ENCODE measurements at regions not wholly inside any gene's neighbourhood (a gene's known extent, or its start where the extent isn't known, plus 50 kb on each side); places are given as distances from the start of the nearest gene placed in this dataset.

DNA sequence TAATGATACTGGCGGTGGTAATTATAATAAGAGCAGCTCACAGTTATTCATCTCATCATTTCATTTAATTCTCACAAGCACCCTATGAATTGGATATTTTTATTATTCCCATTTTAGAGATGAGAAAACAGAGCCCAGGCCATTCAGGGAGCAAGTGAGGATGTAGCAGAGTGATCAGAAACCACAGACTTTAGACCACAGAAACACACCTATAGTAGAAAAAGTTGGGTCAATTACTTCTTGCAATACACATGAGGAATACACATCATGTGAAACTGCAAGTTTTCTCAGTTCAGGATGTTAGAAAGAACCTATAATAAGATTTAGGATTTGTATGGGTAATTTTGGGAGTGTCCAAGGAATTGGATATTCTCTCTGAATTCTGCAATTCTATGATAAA is 278.0 kb downstream of the ADRA2A start:
- no peak for DNase-seq (ENCODE audit: low spot score)

DNA sequence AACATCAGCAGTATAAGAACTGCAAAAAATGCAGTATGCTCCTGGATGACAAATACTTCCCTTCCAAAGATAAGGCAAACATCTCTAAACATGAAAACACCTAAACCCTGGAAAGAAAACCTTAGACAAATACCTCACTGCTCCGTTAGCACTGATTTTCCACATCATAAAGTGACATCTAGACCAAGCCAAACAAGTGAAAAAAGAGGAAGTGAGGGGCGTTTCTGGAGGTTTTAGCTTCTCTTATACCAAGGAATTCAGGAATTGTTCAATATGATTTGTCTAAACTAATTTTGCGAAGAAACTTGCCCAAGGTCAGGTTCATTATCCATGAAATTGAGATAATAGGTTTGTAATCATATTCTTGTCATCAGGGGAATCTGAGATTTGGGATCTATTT is 279.7 kb downstream of the ADRA2A start:
- no peak for DNase-seq (ENCODE audit: low spot score)

DNA sequence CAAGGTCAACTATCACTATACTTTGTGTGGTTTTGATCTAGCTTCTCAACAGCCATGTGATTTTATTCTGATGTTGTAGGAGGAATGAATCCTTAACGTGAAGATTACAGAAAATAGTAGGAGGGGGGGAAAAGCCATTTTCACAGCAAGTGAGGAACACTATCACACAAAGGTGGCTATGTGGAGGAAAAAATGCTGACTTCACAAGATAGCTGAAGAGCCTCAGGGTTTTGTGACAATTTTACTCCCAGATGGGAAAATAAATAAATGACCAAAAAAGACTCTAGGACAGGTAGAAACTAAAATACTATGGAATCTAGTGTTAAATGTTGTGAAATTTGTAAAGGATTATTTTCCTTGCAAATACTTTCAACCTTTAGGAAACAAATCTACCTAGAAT is 281.0 kb downstream of the ADRA2A start:
- no peak for DNase-seq (ENCODE audit: low spot score)

DNA sequence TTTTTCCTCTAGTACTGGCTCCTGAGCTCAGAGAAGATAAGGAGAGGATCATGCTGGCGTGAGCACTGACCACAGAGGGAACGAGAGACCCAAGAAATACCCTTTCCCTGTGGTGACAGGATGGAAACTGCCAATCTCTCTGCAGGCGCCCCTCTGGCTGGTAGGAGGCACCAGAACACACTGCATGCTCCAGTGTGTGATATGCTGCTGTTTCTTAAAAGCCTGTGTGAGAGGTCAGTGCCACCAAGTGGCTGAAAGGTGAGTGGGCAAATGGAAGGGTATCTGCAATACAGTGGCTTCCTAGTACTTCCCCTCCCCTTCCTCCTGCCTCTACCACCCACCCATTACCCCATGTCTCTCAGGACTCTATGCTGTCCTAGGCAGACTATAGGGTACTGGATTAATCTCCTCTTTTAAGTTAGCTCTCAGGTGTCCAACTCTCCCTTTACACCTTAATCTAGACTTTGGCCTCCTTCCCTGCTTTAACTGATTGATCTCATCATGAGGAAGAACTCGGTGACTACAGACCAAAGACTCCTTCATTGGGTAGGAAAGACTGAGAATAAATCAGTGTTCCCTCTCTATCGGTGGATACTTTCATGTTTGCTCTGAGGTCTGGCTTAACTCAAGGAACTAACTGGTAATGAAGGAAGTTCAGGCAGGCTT is 283.6 kb downstream of the ADRA2A start:
- DNase-seq (ENCODE audit: low spot score): peak; percentile 72

DNA sequence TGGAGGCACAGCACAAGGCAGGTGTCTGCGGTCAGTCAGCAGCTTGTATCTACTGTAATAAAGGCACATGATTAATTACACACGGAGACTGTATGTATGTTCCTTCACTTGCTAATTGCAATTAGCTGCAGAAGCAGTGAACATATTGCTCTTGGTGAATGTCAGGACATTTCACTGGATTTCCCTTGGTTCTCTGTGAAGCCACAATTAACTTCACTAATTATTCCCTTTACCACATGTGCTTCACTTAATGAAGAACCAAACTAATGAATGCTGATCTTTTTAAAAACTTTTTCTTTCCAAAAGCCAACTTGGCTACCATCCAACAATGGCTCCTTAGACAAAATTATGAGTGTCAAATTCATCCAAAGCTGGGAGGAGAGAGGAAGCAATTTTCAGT is 290.7 kb downstream of the ADRA2A start:
- no peak for DNase-seq (ENCODE audit: low spot score)

DNA sequence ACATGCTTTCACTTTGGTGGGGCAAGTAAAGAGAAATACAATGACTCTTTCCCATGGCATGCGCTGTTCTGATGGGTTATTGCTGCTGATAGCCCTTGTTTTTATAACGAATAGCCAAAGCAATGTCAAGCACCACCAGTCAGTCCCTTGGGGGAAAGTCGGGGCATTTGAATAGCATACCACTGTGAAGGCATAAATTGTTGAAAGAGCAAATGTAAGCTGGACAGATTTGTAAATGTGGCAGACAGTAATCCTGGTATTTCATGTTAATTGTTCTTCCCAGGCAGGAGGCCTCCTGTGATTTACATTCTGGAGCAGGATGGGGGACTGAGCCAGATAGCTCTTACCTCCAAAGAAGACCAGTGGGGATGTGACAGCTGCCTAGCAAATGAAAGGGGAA is 293.3 kb downstream of the ADRA2A start:
- no peak for DNase-seq (ENCODE audit: low spot score)

DNA sequence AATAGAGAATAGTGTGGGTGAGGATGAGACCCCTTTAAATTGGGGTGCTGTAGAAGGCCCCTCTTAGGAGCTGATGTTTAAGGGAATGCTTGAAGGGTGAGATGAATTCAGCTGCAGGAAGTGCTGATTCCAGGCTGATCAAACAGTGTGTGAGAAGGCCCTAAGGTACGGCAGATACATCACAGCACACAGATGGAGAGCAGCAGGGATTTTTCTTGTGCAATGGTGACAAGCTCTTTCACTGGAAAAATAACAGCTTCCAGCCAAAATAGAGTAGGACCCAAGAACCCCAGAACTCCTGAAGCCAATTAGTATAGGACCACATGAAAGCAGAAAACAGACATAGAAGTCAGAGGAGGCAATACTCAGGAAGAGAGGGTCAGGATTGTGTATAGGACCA is 296.9 kb downstream of the ADRA2A start:
- no peak for DNase-seq (ENCODE audit: low spot score)

DNA sequence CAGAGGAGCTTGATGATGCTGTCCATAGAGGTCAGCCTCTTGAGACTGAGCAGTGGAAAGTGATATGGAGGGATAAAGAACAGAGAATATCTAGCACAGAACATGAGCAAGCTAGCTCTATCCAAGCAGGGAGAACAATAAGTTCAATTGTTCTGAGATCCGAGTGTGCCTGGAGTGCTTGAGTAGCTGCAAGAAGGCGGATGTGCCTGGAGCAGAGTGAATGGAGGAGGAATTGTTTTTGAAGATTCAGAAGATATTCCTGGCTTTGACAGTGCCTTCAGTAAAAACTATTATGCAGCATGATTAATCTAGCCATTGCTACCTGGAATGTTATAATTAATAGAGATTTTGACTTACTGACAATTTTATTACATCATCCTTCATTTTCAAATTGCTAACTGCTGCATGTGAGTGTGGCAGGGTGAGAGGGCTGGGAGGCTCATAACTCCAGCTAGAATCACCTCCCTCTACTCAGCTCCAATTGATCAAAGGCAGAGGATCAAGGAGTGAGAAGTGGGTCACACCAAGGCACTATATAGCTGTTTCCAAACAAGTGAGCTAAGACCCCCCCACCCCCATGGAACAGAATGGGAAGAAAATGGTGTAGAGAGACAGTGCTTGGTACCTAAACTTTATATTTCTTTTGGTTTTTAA is 302.8 kb downstream of the ADRA2A start:
- no peak for DNase-seq (ENCODE audit: low spot score)

DNA sequence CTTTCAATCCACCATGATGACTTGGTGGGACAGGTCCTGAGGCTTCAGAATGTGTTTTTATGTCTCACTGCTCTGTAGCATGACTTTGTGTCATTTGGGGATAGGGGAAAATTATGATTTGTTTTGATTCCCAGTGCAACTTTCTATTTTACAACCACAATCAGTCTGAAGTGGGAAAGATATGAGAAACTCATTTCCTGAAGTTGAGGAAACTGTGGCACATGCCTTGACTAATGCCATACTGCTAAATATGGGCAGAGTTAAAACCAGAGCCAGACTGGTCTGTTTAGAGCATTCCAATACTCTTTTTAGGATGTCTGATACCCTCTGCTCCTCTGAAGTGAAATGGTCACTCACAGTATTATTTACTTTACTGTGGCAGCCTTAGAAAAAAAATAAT is 307.7 kb downstream of the ADRA2A start:
- no peak for DNase-seq (ENCODE audit: low spot score)

DNA sequence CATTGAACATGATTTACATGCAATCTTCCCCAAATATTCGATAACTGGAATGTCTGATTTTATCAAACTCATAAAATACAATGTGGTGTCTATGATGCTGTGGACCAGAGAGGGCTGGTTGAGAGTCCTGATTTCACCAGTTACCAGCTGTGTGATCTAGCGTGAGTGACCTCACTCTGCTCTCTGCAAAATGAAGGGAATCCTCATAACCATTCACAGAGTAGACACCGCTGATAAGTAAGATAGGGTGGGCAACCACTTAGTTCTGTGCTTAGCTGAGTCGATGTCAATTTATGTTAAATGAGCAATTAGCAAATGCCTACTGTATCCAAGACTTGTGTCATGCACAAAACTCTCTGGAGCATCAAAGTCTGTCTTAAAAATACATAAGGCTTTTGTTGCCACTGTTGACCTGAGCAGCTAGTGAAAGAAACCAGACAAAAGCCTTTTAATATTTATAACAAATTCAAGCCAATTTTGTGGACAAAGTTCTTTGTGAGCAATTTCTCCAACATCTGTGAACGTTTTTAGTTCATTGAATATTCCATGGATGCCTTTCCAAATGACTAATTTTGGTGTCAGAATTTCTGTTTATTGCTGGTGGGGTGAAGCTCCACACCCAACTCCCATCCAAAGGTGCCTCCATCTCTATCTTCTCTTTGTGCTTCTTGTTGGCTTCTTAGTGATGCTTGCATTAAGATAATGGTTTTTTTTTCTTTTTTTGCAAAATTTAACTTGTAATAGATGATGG is 314.2 kb downstream of the ADRA2A start:
- no peak for DNase-seq (ENCODE audit: low spot score)

DNA sequence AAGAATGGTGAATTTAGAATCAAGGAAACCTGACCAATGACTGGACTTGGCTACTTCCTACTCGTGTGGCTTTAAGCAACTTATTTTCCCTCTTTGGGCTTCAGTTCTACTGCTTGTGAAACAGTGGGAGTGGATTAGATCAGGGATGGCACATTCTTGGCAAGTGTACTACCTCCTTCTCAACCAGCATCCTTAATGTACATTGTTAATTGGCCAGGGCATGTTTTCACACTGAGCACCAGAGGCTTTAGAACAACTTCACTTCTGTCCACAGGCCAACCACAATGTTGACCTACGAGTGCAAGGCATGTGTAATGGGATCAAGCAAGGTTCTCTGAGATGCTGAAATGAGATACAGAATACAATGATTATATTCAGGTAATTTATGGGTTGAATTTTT is 315.3 kb downstream of the ADRA2A start:
- no peak for DNase-seq (ENCODE audit: low spot score)

DNA sequence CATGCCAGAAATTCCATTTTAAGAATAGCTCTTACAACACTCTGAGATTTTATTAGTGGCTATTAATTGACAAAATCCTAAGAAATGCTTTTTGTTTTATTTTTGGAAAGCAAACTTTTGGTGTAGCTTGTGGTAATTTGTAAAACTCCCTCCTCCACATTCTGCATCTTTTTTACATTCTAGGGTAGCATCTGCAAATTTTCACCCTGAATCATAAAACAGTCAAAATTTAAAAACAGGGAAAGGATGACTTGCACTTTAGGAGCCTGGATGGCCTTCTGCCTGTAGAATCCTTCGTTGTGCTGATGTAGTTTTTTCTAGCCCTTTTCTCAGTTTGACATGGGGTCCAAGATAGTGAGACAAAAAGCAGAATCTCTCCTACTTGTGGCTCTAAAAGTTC is 316.1 kb downstream of the ADRA2A start:
- no peak for DNase-seq (ENCODE audit: low spot score)

DNA sequence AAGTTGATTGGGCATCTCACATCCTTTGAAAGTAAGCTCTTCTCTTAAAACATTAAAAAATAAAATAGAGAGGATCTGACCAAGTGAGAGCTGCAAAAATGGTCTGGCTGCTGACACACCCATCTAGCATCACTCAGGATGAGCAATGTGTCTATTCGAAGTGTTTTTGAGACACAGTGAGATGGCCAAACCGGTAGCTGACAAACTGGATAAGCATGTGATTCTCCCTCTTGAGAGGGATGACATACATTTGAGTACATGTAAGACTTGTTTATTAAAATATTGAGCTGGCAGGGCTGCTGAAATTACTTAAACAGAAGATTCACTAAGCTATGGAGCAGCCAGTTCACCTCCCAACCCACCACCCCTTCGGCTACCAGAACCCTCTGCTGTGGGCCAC is 333.9 kb downstream of the ADRA2A start:
- no peak for DNase-seq (ENCODE audit: low spot score)

DNA sequence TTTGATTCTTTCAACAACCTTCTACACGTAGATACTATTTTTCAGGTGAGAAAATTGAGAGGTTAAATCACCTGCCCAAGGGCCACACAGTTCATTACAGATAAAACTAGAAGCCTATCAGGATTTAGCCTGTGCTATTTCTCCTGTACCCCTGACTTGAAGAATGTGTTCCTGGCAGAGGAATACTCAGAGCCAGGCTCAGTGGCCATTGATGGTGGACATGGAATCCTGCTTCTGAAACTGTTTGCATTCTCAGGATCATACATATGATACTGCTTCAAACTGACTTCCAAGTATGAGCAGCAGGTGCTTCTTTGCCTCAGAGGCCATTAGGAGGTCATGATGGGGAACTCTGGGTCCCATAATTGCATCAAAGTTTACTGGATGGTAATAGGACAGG is 348.6 kb downstream of the ADRA2A start:
- no peak for DNase-seq (ENCODE audit: low spot score)

DNA sequence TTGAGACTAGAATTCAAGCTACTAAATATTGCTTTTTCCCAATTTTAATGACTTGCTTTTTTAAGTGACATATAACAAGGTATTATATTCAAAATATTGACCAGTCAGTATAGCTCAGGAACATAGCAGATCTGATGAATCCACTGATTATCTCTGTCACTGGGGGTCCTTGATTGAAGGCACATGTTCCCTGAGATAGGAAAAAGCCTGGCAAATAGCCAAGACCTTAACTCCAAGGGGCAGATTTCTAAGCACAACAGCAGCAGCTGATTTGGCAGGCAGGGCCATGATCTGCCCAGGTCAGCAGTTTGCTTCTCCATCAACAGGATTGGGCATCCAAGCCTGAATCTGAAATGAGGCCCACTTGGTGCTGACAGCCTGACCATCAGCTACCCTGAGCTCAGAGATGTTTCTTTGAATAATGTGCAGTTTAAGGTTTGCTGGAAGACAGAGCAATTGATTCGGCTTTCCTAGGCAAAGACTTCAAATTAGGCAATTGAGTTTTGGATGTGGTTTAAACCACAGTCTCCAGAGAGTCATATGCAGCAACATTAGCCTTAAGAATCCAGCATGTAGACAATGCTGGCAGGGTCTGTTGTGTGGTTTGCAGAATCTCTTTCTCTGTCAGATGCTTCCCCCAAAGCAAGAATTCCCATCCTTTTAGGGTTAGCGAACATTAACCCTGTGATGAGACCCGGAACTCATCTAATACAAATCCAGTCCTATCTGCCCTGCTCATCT is 352.6 kb downstream of the ADRA2A start:
- no peak for DNase-seq (ENCODE audit: low spot score)

DNA sequence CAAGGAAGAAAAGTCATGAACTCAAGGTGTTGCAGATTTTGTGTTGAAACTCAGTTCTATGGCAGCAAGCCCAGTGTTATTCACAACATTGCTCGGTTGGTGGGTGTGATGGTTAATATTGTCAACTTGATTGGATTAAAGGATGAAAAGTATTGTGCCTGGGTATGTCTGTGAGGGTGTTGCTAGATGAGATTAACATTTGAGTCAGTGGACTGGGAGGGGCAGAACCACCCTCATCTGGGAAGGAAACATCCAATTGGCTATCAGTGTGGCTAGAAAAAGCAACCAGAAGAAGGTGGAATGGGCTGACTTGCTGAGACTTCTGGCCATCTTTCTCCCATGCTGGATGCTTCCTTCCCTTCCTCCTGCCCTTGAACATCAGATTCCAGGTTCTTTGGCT is 353.2 kb downstream of the ADRA2A start:
- DNase-seq (ENCODE audit: low spot score): no peak

DNA sequence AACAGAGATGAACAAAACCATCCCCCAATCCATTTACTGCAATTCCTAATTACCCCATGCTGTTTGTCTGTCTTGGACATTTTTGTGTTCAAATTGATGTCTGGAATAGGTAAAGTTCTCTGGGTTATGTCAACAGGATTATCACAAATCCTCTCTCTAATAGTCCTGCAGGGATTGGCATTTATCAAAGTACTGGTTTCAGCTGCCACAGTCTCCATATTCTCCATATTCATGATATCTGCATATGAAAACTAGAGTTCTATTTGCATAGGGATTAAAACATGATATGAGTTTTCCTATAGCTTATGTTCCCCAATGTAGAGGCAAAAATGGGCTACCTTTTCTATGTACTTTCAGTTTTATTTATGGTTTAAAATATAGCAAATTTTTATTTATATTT is 355.8 kb downstream of the ADRA2A start:
- DNase-seq (ENCODE audit: low spot score): no peak

DNA sequence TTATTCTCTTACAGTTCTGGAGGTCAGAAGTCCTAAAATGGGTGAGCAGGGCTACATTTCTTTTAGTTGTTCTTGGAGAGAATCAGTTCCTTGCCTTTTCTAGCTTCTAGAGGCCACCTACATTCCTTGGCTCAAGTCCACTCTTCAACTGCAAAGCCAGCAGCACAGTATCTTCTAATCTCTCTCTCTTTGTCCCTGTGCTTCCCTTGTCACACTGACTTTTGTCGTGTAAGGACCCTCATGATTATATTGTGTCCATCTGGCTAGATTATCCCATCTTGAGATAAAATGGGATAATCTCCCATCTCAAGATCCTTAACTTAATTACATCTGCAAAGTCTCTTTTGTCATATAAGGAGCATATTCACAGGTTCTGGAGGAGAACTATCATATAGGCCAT is 359.0 kb downstream of the ADRA2A start:
- no peak for DNase-seq (ENCODE audit: low spot score)

DNA sequence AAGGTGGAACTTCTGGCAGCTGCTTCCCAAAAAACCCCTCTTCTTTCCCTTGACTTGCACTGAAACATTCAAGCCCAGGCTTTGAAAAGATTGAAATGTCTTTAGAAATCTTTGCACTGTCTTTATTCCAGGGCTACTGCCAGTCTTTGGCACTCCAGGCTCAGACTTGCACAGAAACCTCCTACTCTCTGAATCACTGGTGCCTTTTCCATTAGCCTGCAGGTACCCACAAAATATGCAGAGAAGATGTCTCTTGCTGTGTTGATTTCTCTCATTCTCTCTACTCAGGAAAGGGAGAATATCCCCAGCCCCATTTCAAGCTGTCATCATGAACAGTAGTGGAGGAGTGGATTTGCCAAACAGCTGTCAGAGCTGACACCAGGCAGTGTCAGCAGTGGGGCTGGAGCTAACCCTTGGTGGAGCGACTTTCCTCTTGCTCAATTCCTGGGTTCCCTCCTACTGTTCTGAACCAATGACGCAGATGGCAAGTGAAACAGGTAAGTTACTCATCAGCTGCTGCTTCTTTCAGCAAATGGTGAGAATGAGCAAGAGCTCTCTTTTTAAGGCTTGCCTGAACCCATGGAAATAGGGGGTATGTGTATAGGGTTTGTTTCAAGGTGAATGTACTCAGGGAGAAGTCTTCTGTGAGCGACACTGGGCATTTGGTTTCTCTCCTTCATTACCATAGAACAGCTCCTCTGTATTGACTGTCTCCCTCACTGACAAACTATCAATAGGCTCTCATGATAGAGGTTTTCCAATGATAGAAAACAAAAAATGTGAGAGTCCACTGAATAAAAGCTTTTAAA is 362.4 kb downstream of the ADRA2A start:
- no peak for DNase-seq (ENCODE audit: low spot score)

DNA sequence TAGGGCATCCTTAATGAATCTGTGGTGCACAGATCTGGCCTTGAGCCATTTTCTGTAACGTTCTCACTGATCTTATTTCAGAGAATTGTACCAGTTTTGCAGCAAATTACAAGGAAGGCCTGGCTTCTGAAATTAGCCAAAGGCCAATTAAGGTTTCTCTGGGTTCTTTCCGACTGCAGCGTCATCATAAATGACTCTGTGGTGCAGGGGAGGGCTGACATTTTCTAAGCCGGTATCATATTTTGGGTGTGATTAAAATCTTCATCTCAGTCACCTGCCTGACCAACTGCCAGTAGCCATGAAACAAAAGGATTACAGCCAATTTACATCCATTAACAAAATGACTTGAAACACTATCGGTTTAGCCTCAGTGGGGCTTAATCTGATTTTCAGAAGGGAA is 363.7 kb downstream of the ADRA2A start:
- no peak for DNase-seq (ENCODE audit: low spot score)

DNA sequence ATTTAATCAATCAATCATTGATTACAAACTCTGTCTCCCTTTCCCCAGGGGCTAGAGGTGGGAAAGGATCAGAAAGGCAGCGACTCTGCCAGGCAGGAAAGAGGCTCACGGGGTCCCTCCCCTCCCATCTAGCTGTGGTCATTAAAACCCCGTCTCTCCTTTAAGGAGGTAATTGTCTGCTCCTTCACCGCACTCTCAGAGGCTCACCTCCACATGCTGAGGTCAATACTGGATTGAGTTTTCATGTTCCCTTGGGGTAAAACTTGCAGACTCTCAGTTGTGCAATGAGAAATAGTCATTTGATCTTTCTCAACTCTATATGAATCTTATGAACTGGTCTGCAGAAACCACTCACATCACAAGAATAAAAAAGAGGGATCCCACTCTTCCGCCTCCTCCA is 368.8 kb downstream of the ADRA2A start:
- no peak for DNase-seq (ENCODE audit: low spot score)

DNA sequence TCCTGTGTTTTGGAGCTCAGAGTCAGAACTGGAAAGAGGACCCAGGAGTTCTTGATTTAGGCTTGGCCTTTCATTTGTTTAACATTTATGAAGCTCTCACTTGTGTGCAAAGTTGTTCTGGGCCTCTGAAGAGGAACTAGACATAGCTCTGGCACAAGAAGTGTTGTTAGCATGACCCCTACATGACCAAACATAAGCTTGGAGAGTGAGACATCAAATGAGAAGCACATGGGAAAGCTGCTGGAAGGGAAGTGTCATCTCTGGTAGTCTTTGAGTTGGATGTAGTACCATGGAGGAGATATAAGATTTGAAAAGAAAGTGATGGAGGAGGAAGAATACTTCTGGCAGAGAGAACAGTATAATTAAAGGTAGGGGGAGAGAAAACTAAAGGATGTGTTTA is 370.1 kb downstream of the ADRA2A start:
- no peak for DNase-seq (ENCODE audit: low spot score)
